GM21786 (cell line): ENCODE measurements at regions not wholly inside any gene's neighbourhood (a gene's known extent, or its start where the extent isn't known, plus 50 kb on each side); places are given as distances from the start of the nearest gene placed in this dataset.
"Not testable (repeated sequence)": the region's sequence is repeated elsewhere in the genome, so short reads cannot be mapped to it uniquely, and the experiment has no call there.

Source experiments
- ATAC-seq: cut with Tn5 transposase; IDR thresholded peaks from one replicate; pipeline ENCODE4 v1.9.1; 2021; ENCODE audit not compliant: unreplicated experiment

- no peak for ATAC-seq
These were observed 62.6 kb downstream of the ZIC1 start for GRCh38 chr3:147471741-147472140.

GRCh38 chr3:147472846-147473245, 63.7 kb downstream of the ZIC1 start:
- no peak for ATAC-seq

GRCh38 chr3:147483145-147483544, 74.0 kb downstream of the ZIC1 start:
- no peak for ATAC-seq

- no peak for ATAC-seq
These were observed 74.4 kb downstream of the ZIC1 start for GRCh38 chr3:147483578-147483977.

GRCh38 chr3:147493065-147493464, 83.9 kb downstream of the ZIC1 start:
- ATAC-seq = no peak

- ATAC-seq = no peak
These were observed 84.5 kb downstream of the ZIC1 start for GRCh38 chr3:147493666-147494065.

GRCh38 chr3:147497286-147497685, 88.1 kb downstream of the ZIC1 start:
- no peak for ATAC-seq

- ATAC-seq = no peak
These were observed 98.6 kb downstream of the ZIC1 start for GRCh38 chr3:147507638-147508286.

- ATAC-seq = no peak
These were observed 100.3 kb downstream of the ZIC1 start for GRCh38 chr3:147509448-147509847.

- no peak for ATAC-seq
These were observed 104.6 kb downstream of the ZIC1 start for GRCh38 chr3:147513785-147514184.

GRCh38 chr3:147514366-147515160, 105.4 kb downstream of the ZIC1 start:
- ATAC-seq = no peak

- no peak for ATAC-seq
These were observed 109.3 kb downstream of the ZIC1 start for GRCh38 chr3:147518465-147518864.

GRCh38 chr3:147521646-147522045, 112.5 kb downstream of the ZIC1 start:
- ATAC-seq = no peak

GRCh38 chr3:147522780-147523179, 113.6 kb downstream of the ZIC1 start:
- not testable (repeated sequence) for ATAC-seq

- ATAC-seq = no peak
These were observed 120.4 kb downstream of the ZIC1 start for GRCh38 chr3:147529551-147529950.

- peak; percentile 78 for ATAC-seq
These were observed 128.9 kb downstream of the ZIC1 start for GRCh38 chr3:147538034-147538433.

- ATAC-seq = no peak
These were observed 131.8 kb downstream of the ZIC1 start for GRCh38 chr3:147540921-147541320.

GRCh38 chr3:147544290-147544689, 135.1 kb downstream of the ZIC1 start:
- no peak for ATAC-seq

- ATAC-seq = no peak
These were observed 142.3 kb downstream of the ZIC1 start for GRCh38 chr3:147551491-147551890.

GRCh38 chr3:147554332-147554731, 145.2 kb downstream of the ZIC1 start:
- ATAC-seq = no peak

- ATAC-seq = no peak
These were observed 163.8 kb downstream of the ZIC1 start for GRCh38 chr3:147572970-147573340.

- no peak for ATAC-seq
These were observed 165.5 kb downstream of the ZIC1 start for GRCh38 chr3:147574621-147575020.

GRCh38 chr3:147575391-147575790, 166.2 kb downstream of the ZIC1 start:
- no peak for ATAC-seq
